Retina (tissue), 1 donor: ENCODE measurements at regions not wholly inside any gene's neighbourhood (a gene's known extent, or its start where the extent isn't known, plus 50 kb on each side); places are given as distances from the start of the nearest gene placed in this dataset.
"Not testable (repeated sequence)": the region's sequence is repeated elsewhere in the genome, so short reads cannot be mapped to it uniquely, and the experiment has no call there.

Experiments
- DNase-seq: peaks from one replicate; pipeline ENCODE4 v3.0.0-alpha.2; 2016

DNA sequence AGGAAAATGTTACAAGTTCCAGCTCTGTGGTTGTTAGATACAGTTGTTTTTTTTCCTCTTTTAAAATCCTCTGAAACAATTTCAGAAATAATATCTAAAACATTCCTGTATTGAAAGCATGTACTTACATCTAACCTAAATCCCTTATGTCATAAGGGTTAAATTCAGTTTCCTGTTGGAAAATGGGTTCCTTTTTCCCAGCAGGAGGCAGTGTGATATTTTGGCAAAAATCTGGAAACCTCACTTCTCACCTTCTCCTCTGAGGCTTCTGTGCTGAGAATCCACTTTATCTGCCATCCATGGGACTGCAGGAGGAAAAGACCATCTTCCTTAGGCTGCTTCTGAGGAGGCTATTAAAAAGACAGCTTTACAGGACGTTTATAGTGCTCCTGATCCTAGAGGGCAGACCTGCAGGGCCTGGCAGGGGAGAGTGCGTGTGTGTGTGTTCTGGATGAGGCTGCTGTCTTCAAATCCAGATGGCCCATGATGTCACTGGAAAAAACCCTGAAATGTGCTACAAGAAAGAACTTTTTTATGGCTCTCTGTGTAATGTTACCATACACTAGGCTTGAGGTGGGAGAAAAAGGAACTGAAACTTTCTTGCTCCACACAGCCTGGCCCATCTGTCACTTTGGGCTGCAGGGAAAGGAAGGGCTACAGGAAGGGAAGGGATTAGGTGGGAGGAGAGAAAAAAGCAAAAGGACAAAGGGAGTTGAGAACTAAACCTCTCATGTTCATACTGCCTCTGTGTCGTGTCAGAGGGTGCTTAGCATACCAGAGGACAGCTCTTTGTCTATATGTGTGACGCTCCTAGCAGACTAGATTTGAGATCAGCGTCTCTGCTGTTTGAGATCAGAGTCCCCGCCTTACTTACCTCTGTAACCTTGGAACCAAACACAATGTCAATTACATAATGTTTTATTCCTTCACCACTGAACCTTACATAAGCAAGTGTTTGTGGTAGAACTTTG is 379.2 kb upstream of the SPAG17 start:
- no peak for DNase-seq

DNA sequence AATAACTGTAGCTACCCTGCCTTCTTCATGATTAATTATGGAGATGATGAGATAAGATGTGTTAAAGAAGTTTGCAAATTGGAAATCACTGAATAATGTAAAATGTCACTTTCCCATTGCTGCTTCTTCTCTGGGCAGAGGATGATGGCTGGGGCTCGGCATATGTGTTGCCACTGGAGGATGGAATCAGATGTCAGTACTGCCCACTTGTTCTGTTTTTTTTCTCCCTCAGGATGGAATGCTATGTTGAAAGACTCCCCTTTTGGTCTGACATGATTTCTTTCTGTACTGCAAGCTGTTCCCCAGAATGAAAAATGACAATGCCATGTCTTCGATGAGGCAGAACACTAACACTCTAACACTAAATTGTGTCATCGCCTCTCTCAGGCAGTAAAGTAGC is 373.9 kb upstream of the SPAG17 start:
- DNase-seq, result no peak

DNA sequence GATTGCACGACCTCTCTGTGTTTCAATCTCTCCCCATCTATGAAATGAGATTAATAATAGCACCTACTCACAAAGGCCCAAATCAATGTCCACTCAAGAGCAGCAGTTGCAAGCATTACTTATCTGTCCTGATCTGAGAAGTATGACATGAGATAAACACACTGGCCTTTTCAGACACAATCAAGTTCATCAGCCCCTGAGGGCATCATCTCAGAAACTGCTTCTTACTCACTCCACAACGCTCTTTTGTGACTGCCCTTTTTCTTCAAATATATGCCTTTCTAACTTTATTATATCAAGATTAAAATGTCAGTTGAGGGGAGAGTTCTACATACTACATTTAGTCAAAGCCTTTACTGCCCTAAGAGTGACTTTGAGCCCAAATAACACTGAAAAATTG is 371.9 kb upstream of the SPAG17 start:
- DNase-seq, result no peak

DNA sequence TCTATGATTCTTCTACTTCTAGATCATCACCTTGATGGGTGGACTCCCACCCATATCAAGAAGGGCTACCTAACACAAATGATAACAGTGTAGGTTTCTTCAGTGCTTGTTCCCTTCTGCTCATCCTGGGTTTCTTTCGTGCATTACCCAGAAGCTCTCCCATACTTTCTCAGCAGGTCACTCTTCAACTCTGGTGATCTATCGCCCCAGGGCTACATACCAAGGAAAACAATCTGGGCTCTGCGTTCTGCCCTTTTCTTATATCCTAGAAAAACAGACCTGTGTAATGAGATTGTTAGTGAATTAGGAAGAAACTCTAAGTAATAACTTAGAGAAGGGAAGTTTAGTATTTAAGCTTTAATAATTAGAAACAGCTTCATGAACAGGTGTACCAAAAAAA is 370.6 kb upstream of the SPAG17 start:
- no peak for DNase-seq

DNA sequence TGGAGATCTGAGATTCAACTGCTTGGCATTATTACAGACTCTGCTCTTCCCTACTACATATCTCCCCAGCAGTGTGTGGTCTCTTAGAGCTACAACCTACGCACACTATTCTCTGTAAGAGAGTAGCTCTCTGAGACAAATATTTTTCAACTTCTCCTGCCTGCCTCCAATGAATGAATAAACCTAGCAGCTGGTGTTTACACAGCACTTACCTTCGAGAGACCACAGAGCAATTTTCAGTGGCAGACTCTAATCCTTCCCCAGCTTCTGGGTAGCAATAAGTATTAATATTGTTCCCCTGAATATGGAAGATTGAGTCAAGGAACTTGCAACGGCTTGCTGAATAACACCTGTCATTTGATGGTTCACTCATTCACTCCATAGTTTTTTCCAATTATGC is 350.9 kb upstream of the SPAG17 start:
- no peak for DNase-seq

DNA sequence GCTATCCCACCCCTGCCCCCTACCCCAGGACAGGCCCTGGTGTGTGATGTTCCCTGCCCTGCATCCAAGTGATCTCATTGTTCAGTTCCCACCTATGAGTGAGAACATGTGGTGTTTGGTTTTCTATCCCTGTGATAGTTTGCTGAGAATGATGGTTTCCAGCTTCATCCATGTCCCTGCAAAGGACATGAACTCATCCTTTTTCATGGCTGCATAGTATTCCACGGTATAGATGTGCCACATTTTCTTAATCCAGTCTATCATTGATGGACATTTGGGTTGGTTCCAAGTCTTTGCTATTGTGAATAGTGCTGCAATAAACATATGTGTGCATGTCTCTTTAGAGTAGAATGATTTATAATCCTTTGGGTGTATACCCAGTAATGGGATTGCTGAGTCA is 326.9 kb upstream of the SPAG17 start:
- not testable (repeated sequence) for DNase-seq

DNA sequence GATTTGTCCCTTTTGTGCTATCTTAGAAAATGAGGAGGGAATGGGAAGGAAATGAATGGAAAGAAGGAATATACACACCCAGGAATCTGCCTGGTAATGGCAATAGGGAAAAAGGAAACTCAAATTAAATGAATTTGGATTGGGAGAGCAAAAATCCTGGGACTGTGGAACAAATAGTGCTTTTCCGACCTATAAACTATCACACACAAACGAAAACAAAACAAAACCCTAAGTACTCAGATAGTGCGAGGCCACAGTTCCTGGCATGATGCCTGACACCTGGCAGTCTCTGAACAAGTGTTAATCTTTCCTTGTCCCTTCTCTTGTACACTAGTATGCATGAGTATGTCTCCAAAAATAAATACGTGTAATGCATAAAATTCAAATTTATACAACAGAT is 319.8 kb upstream of the SPAG17 start:
- no peak for DNase-seq

DNA sequence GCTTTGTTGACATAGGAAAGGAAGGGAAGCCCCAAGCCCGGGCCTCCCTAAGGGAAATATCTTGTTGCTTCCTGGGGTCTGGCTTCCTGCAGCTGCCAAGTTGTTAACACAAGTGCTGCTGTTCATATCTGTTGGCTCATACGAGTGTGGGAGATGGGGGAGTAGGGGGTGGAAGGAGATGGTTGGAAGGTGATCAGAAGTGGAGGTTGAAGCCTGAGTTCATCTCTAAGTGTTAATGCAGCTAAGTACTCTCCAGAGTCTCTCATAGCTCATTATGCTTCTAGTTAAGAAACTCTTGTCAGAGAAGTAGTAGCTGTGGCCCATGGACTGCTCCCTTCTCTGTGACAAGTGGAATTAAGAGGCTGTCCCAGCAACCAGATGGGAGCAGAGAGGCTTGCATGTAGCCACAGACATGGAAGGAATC is 319.2 kb upstream of the SPAG17 start:
- no peak for DNase-seq

DNA sequence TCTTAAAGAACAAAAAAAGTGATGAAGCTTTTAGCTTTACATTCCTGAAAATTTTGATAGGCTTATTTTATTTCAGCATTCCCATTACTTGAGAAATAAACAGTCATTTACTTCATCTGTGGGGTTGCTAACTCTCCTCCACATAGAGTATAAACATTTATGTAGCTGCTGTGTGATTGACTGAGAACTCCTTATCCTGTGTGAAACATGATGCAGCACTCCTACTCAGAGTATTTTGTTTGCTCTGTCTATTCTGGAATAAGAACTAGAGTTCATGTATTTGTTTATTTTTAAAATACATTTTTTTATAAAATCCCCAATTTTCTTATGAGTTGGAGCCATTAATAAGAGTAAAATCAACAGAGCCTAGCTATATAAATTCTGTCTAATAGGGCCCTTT is 318.7 kb upstream of the SPAG17 start:
- DNase-seq, result no peak

DNA sequence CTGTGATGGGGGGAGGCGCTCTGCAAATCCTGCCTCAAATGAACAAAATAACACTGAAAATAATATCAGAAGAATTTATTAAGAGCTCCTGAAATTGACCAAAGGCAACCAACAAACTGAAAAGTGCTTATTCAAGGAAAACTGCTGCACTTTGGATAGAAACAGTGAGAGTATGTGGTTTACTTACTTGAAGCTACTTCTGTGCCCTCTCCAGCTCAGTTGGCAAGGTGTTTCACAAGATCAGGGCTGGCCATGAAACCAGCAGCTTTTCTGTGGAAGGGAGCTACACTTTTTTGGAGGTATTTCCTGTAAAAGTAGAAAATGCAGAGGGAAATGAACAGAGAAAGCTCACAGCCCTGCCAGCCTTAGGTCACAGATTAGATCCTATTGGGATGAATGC is 310.0 kb upstream of the SPAG17 start:
- no peak for DNase-seq

DNA sequence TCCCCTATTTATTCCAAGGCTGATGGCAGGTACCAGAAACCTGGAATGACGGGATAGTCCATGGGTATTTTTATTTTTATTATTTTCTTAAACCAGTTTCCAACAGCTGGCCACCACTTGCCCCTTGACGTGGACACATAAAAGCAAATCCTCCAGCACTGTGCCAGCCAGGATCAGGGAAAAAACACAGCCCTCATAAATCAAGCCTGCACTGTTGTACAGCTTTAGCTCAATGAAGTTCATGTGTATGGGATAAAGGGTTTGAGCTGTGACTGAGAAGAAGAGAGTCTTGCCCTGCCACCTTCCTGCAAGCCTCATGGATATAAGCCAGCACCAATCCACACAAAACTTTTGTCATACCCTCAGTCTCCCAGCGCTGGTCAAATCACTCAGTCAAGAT is 303.8 kb upstream of the SPAG17 start:
- no peak for DNase-seq

DNA sequence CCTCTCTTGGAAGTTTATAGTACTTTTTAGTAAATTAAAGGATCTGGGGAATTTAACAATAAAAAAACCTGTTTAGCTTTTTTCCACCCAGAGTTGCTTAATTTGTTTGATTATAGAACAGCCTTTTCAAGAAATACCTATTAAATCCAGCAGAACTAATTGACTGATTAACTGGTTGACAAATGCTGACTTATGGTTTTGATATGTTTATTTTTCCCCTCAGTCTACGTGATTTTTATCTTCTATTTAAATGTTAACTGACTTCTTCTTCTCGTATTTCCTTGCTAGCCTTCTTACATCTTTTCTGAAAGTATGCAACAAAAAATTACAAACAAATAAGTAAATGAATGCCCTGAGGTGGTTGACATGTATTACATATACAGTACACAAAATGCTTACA is 302.9 kb upstream of the SPAG17 start:
- no peak for DNase-seq

DNA sequence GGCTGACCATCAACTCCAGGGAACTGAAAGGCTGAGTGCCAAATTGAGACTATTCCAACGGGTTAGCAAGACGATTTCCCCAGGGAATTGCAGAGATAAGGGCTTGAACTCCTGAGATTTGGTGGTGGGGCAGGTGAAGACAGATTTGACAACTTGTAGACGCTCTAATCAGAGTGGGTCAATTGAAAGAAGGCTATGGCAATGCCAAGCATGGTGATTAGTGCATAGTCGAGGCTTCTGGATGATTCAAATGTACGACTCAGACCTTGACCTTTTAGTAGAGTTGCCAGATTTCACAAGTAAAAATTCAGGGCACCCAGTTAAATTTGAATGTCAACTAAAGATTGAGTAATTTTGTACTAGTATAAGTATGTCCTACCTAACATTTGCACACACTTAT is 302.1 kb upstream of the SPAG17 start:
- DNase-seq, result no peak

DNA sequence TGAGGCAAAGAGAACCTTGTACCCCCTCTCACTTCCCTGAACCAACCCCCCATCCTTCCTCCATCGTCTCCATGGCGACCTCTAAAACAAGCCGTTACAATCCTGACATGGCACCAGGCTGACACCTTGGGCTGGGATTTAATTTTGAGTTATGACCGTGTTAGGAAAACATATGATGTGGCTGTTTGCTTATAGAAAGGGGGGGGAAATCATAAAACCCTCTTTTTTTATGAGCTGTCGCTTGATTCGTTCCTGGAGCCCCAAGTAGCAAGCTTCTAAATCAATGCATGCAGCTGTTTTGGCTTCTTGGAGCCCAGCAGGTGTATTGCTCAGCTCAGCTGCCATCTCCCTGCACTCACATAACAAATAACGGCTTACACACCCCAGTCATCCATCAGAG is 301.2 kb upstream of the SPAG17 start:
- DNase-seq, result no peak

DNA sequence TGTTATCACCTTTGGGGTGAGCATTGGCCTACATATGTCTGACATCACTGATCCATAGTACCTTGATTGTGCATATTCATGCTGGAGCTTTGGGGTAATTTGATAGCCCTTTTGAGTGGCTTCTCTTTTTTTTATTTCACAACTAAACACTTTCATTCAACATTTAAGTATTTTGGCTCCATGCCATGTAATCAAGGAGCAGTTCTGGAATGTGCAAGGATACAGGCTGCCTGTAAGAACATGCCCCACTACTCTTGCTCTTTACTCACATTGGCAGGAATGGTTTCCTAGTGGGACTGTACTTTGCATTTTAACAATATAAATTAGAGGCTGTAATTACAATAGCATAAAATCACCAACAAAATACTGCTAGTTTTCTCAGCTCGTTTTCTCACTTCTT is 300.7 kb upstream of the SPAG17 start:
- DNase-seq, result no peak

DNA sequence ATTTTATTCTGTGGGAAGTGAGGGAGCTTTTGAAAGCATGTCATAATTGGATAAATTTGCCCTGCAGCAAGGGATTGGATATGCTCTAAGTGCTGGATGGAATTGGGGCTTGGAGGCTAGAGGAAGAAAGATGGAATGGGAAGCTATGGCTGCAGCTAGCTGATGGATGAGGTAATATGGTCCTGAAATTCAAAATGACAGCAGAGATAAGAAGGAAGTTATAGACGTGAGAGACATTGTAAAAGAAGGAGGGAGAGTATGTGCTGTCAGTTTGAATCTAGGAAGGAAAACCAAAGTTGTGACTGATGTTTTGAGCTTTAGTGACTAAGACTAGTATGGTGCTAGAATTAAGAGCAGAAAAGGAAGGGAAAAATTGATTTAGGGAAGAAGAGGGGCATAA is 299.9 kb upstream of the SPAG17 start:
- DNase-seq, result no peak

DNA sequence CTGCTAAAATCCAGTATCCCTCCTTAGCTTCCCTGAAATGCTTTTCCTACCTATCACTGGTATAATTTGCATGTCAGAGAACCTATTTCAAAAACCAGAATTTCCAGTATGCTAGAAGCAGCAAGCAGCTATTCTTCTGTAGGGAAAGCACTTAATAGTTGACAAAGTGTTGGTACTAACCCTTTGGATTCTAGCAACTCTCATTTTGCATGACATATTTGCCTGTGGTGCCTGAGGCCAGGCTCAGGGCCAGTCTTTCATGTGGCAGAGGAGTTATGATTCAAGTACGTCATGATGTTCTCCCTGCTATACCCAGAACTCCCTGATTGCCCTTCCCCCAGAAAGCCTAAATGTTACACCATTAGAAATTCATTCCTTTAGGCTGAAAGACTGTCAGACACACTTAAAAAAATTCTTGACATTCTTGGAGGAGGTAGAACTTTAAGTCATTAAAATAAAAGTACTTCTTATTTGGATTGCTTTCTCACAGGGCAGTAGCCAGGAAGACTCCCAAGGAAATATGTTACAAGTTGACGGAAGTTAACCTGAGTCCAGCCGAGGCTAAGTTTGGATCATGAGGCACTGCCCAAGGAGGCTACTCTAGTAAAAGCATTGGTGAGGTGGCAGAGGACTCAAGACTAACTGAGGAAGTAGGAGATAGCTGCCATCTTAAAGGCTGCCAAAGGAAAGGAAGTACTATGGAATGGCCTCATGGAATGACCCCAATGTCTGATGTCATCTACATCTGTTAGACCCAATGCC is 298.4 kb upstream of the SPAG17 start:
- no peak for DNase-seq

DNA sequence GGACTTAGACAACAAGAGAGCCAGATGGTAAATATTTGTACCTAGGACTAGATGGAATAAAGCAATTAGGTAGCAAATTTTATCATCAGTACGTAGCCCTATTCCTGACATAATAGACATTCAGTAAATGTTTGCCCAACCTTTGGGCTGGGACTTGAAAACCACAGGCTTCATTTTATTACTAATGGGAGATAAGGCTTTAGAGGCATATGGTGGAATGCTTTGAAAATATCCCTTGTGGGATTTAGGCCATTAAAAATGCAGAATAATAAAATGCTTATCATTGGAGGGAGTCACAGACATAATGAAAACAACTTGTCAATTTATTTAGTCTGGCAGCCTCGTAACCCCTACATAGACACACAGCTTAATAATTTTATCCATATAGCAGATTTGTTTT is 296.1 kb upstream of the SPAG17 start:
- DNase-seq, result no peak

DNA sequence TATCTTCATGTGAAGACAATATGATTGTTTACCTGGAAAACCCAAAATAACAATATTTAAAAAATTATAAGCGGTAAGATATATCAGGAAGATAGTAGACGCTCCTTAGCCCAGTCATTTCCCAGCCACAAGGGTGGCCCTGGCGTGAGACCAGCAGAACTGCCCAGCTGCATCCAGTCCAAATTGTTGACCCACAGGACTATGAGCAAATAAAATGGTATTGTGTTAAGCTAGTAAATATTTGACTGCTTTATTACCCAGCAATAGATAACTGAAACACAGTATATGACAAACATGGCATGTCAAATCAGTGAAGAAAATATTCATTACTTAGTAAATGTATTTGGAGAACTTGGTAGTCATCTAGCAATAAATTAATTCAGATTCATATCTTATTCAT is 294.3 kb upstream of the SPAG17 start:
- DNase-seq, result no peak

DNA sequence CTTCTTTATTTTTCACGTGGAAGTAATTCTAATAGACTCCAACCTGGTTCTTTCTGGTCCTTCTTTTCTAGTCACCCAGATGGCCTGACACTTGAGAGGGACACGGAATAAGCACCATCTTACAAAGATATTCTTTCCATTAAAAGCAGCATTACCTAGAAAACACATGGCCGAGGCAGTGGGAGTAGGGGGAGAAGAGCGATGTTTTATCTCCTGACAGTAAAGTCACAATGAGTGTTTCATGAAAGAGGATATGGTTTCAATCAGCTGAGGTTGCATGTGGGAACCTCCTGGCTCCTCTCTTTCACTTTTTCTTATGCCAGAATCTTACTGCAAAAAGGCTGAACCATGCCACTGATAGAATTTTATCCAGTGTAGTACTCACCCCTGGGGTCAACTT is 288.8 kb upstream of the SPAG17 start:
- DNase-seq, result no peak

DNA sequence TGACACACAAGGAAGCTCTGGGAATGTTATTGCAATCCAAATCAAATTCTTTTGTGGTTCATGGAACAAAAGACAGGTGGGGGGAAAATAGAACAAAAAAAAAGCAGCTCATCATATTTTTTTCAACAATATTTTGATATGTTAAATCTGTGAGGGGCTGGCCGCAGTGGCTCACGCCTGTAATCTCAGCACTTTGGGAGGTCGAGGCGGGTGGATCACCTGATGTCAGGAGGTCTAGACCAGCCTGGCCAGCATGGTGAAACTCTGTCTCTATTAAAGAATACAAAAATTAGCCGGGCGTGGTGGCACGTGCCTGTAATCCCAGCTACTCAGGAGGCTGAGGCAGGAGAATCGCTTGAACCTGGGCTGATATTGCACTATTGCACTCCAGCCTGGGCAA is 279.4 kb upstream of the SPAG17 start:
- not testable (repeated sequence) for DNase-seq

DNA sequence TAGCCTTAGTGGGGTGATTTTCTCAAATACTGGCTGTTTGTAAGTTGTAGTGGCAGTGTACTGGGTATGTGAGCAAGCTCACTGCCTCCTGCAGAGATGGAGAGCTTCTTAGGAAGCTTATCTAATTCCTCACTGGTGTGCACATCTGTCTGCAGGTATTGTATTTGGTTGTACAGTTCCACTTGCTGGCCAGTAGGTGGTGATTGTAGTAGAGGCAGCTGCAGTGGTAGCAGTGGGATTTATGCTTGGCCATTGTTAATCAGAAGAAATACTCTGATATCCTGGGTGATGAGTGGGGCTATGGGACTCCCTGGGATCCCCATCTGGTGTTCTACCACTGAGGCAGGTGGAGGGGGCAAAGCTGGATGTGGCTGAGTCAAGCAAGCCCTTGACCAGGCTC is 276.1 kb upstream of the SPAG17 start:
- no peak for DNase-seq

DNA sequence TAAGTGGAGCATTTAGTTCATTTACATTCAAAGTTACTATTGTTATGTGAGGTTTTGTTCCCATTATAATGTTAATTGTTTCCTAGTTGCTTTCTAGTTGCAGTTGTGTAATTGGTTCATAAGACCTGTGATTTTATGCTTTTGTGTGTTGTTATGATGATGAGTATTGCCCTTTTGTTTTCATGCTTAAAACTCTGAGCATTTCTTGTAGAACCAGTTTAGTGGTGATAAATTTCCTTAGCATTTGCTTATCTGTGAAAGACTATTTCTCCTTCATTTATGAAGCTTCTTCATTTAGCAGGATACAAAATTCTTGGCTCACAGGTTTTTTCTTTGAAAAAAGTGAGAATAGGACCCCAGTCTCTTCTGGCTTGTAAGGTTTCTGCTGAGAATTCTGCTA is 274.8 kb upstream of the SPAG17 start:
- no peak for DNase-seq

DNA sequence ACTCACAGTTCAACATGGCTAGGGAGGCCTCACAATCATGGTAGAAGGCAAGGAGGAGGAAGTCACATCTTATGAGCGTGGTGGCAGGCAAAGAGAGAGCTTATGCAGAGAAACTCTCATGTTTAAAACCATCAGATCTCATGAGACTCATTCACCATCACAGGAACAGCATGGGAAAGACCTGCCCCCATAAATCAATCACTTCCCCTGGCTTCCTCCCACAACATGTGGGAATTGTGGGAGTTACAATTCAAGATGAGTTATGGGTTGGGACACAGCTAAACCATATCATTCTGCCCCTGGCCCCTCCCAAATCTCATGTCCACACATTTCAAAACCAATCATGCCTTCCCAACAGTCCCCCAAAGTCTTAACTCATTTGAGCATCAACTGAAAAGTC is 268.8 kb upstream of the SPAG17 start:
- DNase-seq, result not testable (repeated sequence)
